HG02870 (cell line): ENCODE measurements at regions not wholly inside any gene's neighbourhood (a gene's known extent, or its start where the extent isn't known, plus 50 kb on each side); places are given as distances from the start of the nearest gene placed in this dataset.

Experiments used
- ATAC-seq: cut with Tn5 transposase; IDR thresholded peaks from one replicate; pipeline ENCODE4 v1.9.1; 2021; ENCODE audit warnings: mild to moderate bottlenecking, moderate library complexity; ENCODE audit not compliant: unreplicated experiment

- no peak for ATAC-seq
These were observed 120.5 kb upstream of the NCOR2 start for GRCh38 chr12:124687917-124688316.

DNA sequence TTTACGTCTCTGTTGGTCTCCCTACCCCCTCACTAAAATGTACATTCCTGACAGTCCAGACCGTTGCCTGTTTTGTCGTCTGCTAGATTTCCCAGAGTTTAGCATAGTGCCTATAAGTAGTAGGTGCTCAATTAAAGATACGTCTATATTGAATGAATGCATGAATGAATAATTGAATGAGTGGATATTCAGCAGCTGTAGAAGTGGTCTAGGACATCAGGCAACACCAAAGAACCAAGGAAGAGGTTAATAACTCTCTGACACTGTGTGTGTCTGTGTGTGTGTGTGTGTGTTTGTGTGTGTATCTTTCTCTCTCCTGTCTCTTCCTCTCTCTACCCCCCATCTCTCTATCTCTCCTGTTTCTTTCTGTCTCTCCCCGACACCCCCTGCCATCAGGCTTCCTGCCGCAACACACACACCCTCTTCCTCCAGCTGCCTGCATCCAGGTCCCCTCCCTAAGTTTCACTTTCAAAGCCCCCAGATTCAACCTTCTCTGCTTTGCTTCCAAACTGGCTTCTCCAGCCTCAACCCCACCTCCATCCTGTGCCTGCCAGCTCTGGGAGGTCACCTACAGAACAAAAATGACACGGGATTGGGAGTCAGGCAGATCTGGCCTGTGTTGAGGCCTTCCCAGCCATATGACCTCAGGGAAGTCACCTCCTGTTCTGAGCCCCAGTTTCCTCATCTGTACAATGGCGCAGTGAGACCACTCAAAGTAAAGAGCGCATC, 119.9 kb upstream of the NCOR2 start:
- no peak for ATAC-seq

DNA sequence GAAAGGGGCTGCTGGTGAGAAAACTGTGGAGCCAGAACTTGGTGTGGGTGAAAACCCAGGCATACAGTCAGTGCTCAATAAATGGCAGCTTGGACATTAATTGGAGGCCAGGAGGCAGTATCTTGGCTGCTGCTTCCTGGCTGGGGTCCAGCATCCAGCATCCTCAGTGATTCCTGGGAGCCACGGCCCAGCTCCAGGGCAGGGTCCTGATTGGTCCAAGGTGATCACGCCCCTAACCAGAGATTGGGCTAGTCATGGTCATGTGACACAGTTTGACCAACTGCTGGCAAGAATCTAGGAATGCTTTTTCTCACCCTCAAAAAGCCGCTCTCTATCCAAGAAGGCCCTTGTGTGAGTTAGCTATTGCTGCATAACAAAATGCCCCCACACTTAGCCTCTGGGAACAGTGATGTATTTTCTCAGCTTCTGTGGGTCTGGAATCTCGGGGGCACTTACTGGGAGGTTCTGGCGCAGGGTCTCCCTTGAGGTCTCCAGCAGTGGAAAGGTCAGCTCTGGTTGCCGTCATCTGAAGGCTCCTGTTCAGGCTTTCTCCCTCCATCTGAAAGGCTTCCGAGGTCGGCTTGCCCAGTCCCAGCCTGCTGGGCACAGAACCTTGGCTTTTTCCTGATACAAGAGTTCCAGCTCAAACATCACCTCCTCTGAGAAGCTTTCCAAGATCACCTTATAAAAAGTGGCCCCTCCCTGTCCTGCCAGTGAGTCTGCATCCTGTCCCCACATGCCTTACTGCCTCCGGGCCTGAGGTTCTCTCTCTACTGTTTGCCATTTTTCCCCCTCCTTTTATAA, 119.2 kb upstream of the NCOR2 start:
- no peak for ATAC-seq

GRCh38 chr12:124685689-124686369, 118.4 kb upstream of the NCOR2 start:
- no peak for ATAC-seq

- no peak for ATAC-seq
These were observed 117.7 kb upstream of the NCOR2 start for GRCh38 chr12:124684971-124685688.

DNA sequence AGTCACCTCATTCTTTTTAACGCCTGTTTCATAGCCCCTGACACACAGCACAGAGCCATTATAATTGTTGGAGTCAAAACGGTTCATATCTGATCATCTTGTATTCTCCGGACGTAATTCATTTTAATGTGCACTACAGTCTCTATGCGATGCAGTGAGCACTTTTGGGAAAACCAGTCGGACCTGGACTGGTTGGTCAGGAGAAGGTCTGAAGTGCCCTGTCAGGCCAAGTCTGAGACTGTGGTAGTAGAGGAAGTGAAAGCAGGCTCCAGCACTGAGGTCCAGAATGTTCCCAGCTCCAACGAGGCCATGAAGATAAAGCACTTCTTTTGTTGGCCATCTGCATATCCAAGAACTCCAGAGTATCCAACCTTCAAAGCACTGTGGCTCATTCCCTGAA, 117.1 kb upstream of the NCOR2 start:
- no peak for ATAC-seq

DNA sequence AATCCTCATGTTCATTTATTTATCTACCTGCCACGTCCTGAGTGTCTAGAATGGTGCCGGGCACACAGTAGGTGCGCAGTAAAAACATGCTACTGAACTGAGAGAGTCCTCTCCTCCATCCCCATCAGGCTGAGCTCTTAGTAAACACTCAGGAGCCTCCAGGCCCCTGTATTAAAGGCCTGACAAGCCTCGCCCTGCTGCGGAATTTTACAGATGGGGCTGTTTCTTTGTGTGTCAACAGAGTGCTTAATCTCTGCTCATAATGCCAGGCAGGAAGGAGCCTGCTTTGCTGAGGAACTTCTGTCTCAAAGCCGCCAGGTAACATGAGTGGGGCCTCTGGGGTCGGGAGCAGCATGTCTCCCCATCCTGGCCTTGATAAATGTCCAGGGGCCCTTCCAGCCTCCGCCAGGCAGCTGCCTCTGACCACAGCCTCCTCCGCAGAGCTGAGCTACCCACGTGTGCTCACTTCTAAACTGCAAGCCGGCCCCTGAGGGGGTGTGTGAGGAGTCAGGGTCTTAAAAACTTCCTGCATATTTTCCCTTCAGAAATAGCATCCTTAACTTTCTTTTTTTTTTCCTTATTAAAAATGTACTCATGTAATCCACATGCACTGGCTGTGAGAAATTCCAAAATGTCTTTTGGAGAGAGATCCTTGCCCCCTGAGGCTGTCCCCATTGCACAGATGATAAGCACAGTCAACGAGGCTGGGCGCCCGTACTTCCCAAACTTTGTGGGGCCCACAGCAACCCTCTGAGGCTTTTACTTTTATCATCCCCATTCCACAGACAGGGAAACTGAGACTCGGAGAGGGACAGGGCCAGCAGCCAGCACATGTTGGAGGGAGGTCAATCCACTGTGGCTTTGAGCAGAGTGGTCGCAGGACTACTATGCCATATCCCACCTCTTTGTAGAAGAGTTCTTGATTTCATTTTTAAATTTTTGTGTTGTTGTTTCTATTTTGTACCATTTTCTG, 116.0 kb upstream of the NCOR2 start:
- no peak for ATAC-seq

DNA sequence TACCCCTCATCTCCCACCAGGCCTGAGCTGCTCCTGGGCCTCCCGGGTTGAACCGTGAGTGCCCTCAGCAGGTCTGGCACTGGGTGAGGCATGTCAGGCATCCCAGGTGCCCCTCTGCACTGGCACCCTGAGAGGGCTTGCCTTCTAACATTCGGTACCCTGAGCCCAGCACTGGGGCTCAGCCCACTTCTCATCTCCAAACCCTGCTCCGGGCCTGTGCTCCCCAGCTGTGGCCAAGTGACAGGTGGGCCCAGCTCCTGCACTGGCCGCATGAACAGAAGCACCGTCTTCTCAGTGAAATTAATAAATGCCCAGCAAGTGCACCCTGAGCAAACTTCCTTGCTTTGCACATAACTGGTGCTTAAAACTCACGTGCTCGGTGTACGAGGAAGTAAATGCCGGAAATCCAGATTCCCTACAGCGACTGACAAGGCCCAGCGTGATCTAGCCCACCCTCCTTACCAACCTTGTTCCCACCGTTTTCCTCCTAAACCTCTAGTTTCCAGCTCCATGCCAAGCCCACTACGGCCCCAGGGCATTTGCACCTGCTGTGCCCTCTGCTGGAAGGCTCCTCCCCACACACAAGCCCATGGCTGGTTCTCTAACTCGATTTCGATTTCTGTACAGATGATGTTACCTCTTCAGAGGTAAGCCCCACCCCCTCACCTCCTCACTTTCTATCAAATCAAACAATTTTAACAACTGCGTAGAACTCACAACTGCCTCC, 115.2 kb upstream of the NCOR2 start:
- ATAC-seq, result no peak

DNA sequence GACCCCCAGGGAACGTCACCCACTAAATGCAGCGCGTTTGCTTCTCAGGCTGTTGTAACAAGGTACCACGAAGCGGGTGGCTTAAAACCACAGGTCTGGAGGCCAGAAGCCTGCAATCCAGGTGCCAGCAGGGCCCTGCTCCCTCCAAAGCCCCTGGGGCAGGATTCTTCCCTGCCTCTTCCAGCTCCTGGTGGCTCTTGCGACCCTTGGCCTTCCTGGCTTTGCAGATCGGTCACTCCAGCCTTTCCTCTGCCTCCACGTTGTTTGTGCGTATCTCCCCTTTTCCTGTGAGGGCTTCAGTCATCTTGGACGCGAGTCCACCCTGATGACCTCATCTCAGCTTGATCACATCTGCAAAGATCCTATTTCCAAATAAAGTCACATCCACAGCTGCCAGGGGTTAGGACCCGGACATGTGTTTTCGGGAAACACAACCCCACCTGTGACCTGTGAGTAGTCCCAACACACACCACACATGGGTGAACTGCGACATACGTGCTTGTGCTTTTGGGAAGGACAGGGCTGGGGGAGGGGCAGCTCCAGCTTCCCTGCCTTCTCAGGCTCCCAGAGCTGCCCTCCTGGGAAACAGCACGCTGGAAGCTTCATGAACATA, 114.5 kb upstream of the NCOR2 start:
- ATAC-seq, result no peak

DNA sequence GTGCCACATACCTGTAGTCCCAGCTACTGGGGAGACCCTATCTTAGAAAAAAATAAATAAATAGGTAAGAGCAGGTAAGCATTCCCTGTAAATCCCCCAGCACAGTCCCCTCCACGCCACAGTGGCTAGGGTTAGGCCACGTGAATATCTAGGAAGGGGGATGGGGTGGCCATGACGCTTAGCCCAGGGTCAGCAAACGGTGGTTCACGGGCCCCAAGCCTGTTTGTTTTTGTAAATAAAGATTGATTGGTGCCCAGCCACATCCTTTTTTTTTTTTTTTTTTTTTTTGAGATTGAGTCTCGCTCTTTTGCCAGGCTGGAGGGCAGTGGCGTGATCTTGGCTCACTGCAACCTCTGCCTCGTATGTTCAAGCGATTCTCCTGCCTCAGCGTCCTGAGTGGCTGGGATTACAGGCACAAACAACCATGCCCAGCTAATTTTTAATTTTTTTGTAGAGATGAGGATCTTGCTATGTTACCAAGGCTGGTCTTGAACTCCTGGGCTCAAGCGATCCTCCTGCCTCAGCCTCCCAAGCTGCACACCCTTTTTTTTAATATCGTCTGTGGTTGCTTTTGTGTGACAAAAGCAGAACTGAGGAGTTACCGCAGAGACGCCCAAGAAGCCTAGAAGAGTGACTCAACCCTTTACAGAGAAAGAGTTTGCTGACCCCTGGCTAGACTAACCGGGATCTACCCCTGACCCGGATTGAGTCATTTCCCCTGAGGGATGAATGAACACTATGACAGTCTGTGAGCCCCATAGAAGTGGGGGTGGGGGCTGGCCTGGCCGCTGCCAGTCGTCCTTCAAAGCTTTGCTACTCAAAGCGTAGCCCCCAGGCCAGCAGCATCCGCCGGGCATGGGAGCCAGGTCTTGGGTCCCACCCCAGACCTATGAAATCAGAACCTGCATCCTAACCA, 113.7 kb upstream of the NCOR2 start:
- no peak for ATAC-seq

GRCh38 chr12:124679533-124680371, 112.3 kb upstream of the NCOR2 start:
- ATAC-seq, result no peak

DNA sequence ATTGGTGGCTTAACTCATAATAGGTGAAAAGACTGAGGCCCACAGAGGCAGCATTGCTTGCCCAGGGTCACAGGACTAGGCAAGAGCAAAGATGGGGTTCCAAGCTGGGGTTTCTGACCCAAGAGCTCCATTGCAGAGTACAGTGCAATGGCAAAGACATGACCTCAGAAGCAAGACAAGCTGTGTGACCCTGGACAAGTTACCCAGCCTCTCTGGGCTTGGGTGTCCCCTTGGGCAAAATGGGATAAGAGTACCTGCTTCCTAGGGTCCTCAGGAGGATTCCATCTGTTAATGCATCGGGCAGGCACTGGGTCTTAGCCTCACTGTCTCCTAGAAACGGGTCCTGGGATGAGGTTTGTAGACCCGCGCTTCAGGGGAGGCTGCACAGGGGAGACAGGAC, 111.6 kb upstream of the NCOR2 start:
- no peak for ATAC-seq

GRCh38 chr12:124678421-124678893, 111.0 kb upstream of the NCOR2 start:
- no peak for ATAC-seq

DNA sequence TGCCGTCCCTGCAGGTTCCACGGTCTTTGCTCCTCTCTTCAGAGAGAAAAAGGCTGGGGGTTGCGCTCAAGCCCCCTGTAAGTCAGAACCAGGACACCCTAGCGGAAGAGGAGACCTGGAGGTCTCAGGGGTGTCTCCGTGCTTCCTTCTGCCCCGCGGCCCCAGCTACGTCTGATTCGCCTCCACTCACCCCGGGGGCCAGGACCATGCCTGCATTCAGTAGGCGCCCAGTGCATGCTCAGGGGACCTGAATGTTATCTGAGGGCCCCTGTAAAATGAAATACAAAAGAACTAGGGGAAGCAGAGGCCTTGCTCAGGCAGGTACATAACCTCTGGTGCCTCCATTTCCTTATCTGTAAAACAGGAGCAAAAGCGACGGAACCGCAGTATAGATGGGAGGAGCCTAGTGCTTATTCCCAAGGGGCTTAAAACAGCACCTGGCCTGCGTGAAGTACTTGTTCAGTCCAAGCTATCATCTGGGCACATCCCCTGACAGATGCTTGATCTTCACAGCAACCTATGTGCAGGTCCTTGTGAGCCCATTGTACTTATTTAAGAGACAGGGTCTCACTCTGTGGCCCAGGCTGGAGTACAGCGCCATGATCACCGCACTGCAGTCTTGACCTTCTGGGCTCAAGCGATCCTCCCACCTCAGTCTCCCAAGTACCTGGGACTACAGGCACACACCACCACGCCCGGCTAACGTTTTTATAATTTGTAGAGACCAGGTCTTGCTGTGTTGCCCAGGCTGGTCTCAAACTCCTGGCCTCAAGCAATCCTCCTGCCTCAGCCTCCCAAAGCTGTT, 110.3 kb upstream of the NCOR2 start:
- no peak for ATAC-seq

GRCh38 chr12:124676714-124677462, 109.5 kb upstream of the NCOR2 start:
- ATAC-seq, result no peak
